ENCODE measurements at regions not wholly inside any gene's neighbourhood (a gene's known extent, or its start where the extent isn't known, plus 50 kb on each side); places are given as distances from the start of the nearest gene placed in this dataset.
A peak's percentile ranks its signal among the peaks of the same experiment; 100 is the strongest.

GRCh38 chr6:147643341-147644200 is 135.1 kb downstream of the SAMD5 start:
- Histone ChIP-seq H3K36me3 (ENCODE audit: control insufficient read depth, insufficient read depth, low read length) (no peaks in the 10 kb centered on the region), H3K9me3 (ENCODE audit: control insufficient read depth, low read depth, low read length) (no peaks in the 10 kb centered on the region), H3K4me1 (ENCODE audit: control insufficient read depth, insufficient read depth, low read length) (no peaks in the 10 kb centered on the region), H3K27ac (ENCODE audit: low read length) (no peak overlapping the region), H3K4me3 (ENCODE audit: low read length) (no peak overlapping the region), H3K27me3 (ENCODE audit: control insufficient read depth, insufficient read depth, low read length) (no peaks in the 10 kb centered on the region)
- 80% methylated on average over 1 of the region's 4 CpGs for WGBS (ENCODE audit: insufficient coverage, low lambda C conversion rate)
- DNase-seq = no peak

- no peaks in the 10 kb centered on the region for H3K27me3 ChIP-seq (ENCODE audit: control insufficient read depth, insufficient read depth, low read length)
- H3K4me3 ChIP-seq (ENCODE audit: low read length) = no peak overlapping the region
- no peaks in the 10 kb centered on the region for H3K4me1 ChIP-seq (ENCODE audit: control insufficient read depth, insufficient read depth, low read length)
- no peak overlapping the region for H3K27ac ChIP-seq (ENCODE audit: low read length)
- WGBS (ENCODE audit: insufficient coverage, low lambda C conversion rate) = no CpG with 5 or more reads among the region's 2 CpGs
- H3K9me3 ChIP-seq (ENCODE audit: control insufficient read depth, low read depth, low read length) = no peaks in the 10 kb centered on the region
- DNase-seq = no peak
- no peaks in the 10 kb centered on the region for H3K36me3 ChIP-seq (ENCODE audit: control insufficient read depth, insufficient read depth, low read length)
These were observed 140.4 kb downstream of the SAMD5 start for GRCh38 chr6:147648916-147649315.

GRCh38 chr6:147651249-147652063 is 143.0 kb downstream of the SAMD5 start:
- Histone ChIP-seq H3K4me3 (ENCODE audit: low read length) (no peak overlapping the region), H3K27ac (ENCODE audit: low read length) (no peak overlapping the region), H3K9me3 (ENCODE audit: control insufficient read depth, low read depth, low read length) (no peaks in the 10 kb centered on the region), H3K27me3 (ENCODE audit: control insufficient read depth, insufficient read depth, low read length) (no peaks in the 10 kb centered on the region), H3K4me1 (ENCODE audit: control insufficient read depth, insufficient read depth, low read length) (no peaks in the 10 kb centered on the region), H3K36me3 (ENCODE audit: control insufficient read depth, insufficient read depth, low read length) (no peaks in the 10 kb centered on the region)
- peak; percentile 10 to 53 for DNase-seq
- WGBS (ENCODE audit: insufficient coverage, low lambda C conversion rate) = no CpG with 5 or more reads among the region's 6 CpGs

- Histone ChIP-seq H3K36me3 (ENCODE audit: control insufficient read depth, insufficient read depth, low read length) (no peaks in the 10 kb centered on the region), H3K9me3 (ENCODE audit: control insufficient read depth, low read depth, low read length) (no peaks in the 10 kb centered on the region), H3K27ac (ENCODE audit: low read length) (no peak overlapping the region), H3K4me3 (ENCODE audit: low read length) (no peak overlapping the region), H3K4me1 (ENCODE audit: control insufficient read depth, insufficient read depth, low read length) (no peaks in the 10 kb centered on the region), H3K27me3 (ENCODE audit: control insufficient read depth, insufficient read depth, low read length) (no peaks in the 10 kb centered on the region)
- 67% methylated on average over 1 of the region's 2 CpGs for WGBS (ENCODE audit: insufficient coverage, low lambda C conversion rate)
- DNase-seq = no peak
These were observed 145.1 kb downstream of the SAMD5 start for GRCh38 chr6:147653631-147654030.

- H3K27me3 ChIP-seq (ENCODE audit: control insufficient read depth, insufficient read depth, low read length) = no peaks in the 10 kb centered on the region
- H3K36me3 ChIP-seq (ENCODE audit: control insufficient read depth, insufficient read depth, low read length) = no peaks in the 10 kb centered on the region
- no peaks in the 10 kb centered on the region for H3K9me3 ChIP-seq (ENCODE audit: control insufficient read depth, low read depth, low read length)
- no peaks in the 10 kb centered on the region for H3K4me1 ChIP-seq (ENCODE audit: control insufficient read depth, insufficient read depth, low read length)
- no peak for DNase-seq
- 77% methylated on average over 3 of the region's 5 CpGs for WGBS (ENCODE audit: insufficient coverage, low lambda C conversion rate)
- H3K4me3 ChIP-seq (ENCODE audit: low read length) = no peak overlapping the region
- no peak overlapping the region for H3K27ac ChIP-seq (ENCODE audit: low read length)
These were observed 145.8 kb downstream of the SAMD5 start for GRCh38 chr6:147654103-147654845.

GRCh38 chr6:147660334-147661311 is 152.1 kb downstream of the SAMD5 start:
- H3K4me1 ChIP-seq (ENCODE audit: control insufficient read depth, insufficient read depth, low read length) = no peaks in the 10 kb centered on the region
- no peak for DNase-seq
- no peaks in the 10 kb centered on the region for H3K9me3 ChIP-seq (ENCODE audit: control insufficient read depth, low read depth, low read length)
- 100% methylated on average over 7 of the region's 20 CpGs for WGBS (ENCODE audit: insufficient coverage, low lambda C conversion rate)
- no peak overlapping the region for H3K4me3 ChIP-seq (ENCODE audit: low read length)
- no peaks in the 10 kb centered on the region for H3K36me3 ChIP-seq (ENCODE audit: control insufficient read depth, insufficient read depth, low read length)
- H3K27me3 ChIP-seq (ENCODE audit: control insufficient read depth, insufficient read depth, low read length) = no peaks in the 10 kb centered on the region
- H3K27ac ChIP-seq (ENCODE audit: low read length) = no peak overlapping the region

- Histone ChIP-seq H3K27ac (ENCODE audit: low read length) (no peak overlapping the region), H3K36me3 (ENCODE audit: control insufficient read depth, insufficient read depth, low read length) (no peaks in the 10 kb centered on the region), H3K27me3 (ENCODE audit: control insufficient read depth, insufficient read depth, low read length) (no peaks in the 10 kb centered on the region), H3K4me1 (ENCODE audit: control insufficient read depth, insufficient read depth, low read length) (no peaks in the 10 kb centered on the region), H3K9me3 (ENCODE audit: control insufficient read depth, low read depth, low read length) (no peaks in the 10 kb centered on the region), H3K4me3 (ENCODE audit: low read length) (no peak overlapping the region)
- no CpG with 5 or more reads among the region's 1 CpG for WGBS (ENCODE audit: insufficient coverage, low lambda C conversion rate)
- DNase-seq = no peak
These were observed 154.2 kb downstream of the SAMD5 start for GRCh38 chr6:147662646-147663045.

GRCh38 chr6:147664092-147664491 is 155.6 kb downstream of the SAMD5 start:
- Histone ChIP-seq H3K36me3 (ENCODE audit: control insufficient read depth, insufficient read depth, low read length) (no peaks in the 10 kb centered on the region), H3K4me1 (ENCODE audit: control insufficient read depth, insufficient read depth, low read length) (no peaks in the 10 kb centered on the region), H3K9me3 (ENCODE audit: control insufficient read depth, low read depth, low read length) (no peaks in the 10 kb centered on the region), H3K27ac (ENCODE audit: low read length) (no peak overlapping the region), H3K27me3 (ENCODE audit: control insufficient read depth, insufficient read depth, low read length) (no peaks in the 10 kb centered on the region), H3K4me3 (ENCODE audit: low read length) (no peak overlapping the region)
- no CpG with 5 or more reads among the region's 2 CpGs for WGBS (ENCODE audit: insufficient coverage, low lambda C conversion rate)
- no peak for DNase-seq

- no CpG with 5 or more reads among the region's 4 CpGs for WGBS (ENCODE audit: insufficient coverage, low lambda C conversion rate)
- DNase-seq = no peak
These were observed 157.8 kb downstream of the SAMD5 start for GRCh38 chr6:147666255-147666654.

More at GRCh38 chr6:147666255-147666654, 157.8 kb downstream of the SAMD5 start:
- Histone ChIP-seq H3K4me3 (ENCODE audit: low read length) (no peak overlapping the region), H3K4me1 (ENCODE audit: control insufficient read depth, insufficient read depth, low read length) (no peaks in the 10 kb centered on the region), H3K9me3 (ENCODE audit: control insufficient read depth, low read depth, low read length) (no peaks in the 10 kb centered on the region), H3K27me3 (ENCODE audit: control insufficient read depth, insufficient read depth, low read length) (no peaks in the 10 kb centered on the region), H3K27ac (ENCODE audit: low read length) (no peak overlapping the region), H3K36me3 (ENCODE audit: control insufficient read depth, insufficient read depth, low read length) (no peaks in the 10 kb centered on the region)

Data from large intestine (tissue), 3 donors.